ENCODE measurements at regions not wholly inside any gene's neighbourhood (a gene's known extent, or its start where the extent isn't known, plus 50 kb on each side); places are given as distances from the start of the nearest gene placed in this dataset.

DNA sequence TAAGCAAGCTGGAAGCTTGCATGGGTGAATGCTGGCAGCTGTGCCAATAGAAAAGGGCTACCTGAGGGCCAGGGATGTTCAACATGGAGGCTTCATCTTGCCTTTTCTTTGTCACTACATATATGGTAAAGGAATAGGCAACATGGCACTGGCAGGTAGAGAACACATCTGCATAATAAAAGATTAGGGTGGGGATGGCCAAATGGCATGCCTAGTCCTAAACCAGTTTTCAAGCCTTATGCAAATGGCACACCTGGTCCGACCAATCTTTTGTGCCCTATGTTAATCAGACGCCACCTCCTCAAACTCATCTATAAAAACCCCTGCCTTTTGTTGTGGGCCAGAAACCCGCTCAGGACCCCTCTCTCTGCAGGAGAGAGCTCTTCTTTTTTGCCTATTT, 216.8 kb upstream of the PROK2 start:
- no peaks in the 10 kb centered on the region for H3K9me3 ChIP-seq (ENCODE audit: control insufficient read depth in 1 of 2, low read length in 2 of 2)
- H3K27ac ChIP-seq (ENCODE audit: low read length): no peak overlapping the region
- no peaks in the 10 kb centered on the region for H3K27me3 ChIP-seq (ENCODE audit: low read depth, low read length)
- no peak overlapping the region for H3K4me3 ChIP-seq (ENCODE audit: low read depth in 1 of 2, low read length in 2 of 2)
- H3K4me1 ChIP-seq (ENCODE audit: control insufficient read depth in 1 of 2, insufficient read depth in 2 of 2, low read length in 2 of 2): no peaks in the 10 kb centered on the region
- H3K36me3 ChIP-seq (ENCODE audit: control insufficient read depth in 1 of 2, insufficient read depth in 2 of 2, low read length in 2 of 2): no peaks in the 10 kb centered on the region

- no peaks in the 10 kb centered on the region for H3K27me3 ChIP-seq (ENCODE audit: low read depth, low read length)
These were observed 214.2 kb upstream of the PROK2 start for GRCh38 chr3:71998995-71999673.

GRCh38 chr3:71997066-71997653, 212.2 kb upstream of the PROK2 start:
- Histone ChIP-seq H3K4me1 (ENCODE audit: control insufficient read depth in 1 of 2, insufficient read depth in 2 of 2, low read length in 2 of 2) (no peaks in the 10 kb centered on the region), H3K27ac (ENCODE audit: low read length) (no peak overlapping the region), H3K36me3 (ENCODE audit: control insufficient read depth in 1 of 2, insufficient read depth in 2 of 2, low read length in 2 of 2) (no peaks in the 10 kb centered on the region), H3K4me3 (ENCODE audit: low read depth in 1 of 2, low read length in 2 of 2) (no peak overlapping the region), H3K9me3 (ENCODE audit: control insufficient read depth in 1 of 2, low read length in 2 of 2) (no peaks in the 10 kb centered on the region), H3K27me3 (ENCODE audit: low read depth, low read length) (no peaks in the 10 kb centered on the region)

More at GRCh38 chr3:71998995-71999673, 214.2 kb upstream of the PROK2 start:
- no peak overlapping the region for H3K4me3 ChIP-seq (ENCODE audit: low read depth in 1 of 2, low read length in 2 of 2)
- no peaks in the 10 kb centered on the region for H3K36me3 ChIP-seq (ENCODE audit: control insufficient read depth in 1 of 2, insufficient read depth in 2 of 2, low read length in 2 of 2)
- H3K4me1 ChIP-seq (ENCODE audit: control insufficient read depth in 1 of 2, insufficient read depth in 2 of 2, low read length in 2 of 2): no peaks in the 10 kb centered on the region
- H3K9me3 ChIP-seq (ENCODE audit: control insufficient read depth in 1 of 2, low read length in 2 of 2): no peaks in the 10 kb centered on the region
- H3K27ac ChIP-seq (ENCODE audit: low read length): no peak overlapping the region

DNA sequence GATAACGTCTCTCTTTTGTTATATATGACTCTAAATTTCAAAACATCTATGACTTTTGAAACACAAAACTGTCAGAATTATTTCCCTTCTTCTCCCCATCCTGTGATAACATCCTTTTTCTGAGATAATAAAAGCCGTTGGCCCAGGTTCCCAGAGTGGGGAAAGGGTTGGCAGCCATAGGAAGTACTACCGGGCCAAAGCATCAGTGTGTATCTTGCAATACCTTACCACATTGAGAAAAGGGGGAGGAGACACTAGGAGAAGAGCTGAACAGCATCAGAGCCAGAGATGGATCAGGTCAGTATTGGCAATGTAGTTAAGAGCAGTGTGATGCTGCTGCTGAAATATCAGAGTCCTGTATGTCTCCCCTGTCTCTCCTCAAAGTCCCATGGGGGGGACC, 210.0 kb upstream of the PROK2 start:
- Histone ChIP-seq H3K4me1 (ENCODE audit: control insufficient read depth in 1 of 2, insufficient read depth in 2 of 2, low read length in 2 of 2) (no peaks in the 10 kb centered on the region), H3K4me3 (ENCODE audit: low read depth in 1 of 2, low read length in 2 of 2) (no peak overlapping the region), H3K36me3 (ENCODE audit: control insufficient read depth in 1 of 2, insufficient read depth in 2 of 2, low read length in 2 of 2) (no peaks in the 10 kb centered on the region), H3K27me3 (ENCODE audit: low read depth, low read length) (no peaks in the 10 kb centered on the region), H3K9me3 (ENCODE audit: control insufficient read depth in 1 of 2, low read length in 2 of 2) (no peaks in the 10 kb centered on the region), H3K27ac (ENCODE audit: low read length) (no peak overlapping the region)

DNA sequence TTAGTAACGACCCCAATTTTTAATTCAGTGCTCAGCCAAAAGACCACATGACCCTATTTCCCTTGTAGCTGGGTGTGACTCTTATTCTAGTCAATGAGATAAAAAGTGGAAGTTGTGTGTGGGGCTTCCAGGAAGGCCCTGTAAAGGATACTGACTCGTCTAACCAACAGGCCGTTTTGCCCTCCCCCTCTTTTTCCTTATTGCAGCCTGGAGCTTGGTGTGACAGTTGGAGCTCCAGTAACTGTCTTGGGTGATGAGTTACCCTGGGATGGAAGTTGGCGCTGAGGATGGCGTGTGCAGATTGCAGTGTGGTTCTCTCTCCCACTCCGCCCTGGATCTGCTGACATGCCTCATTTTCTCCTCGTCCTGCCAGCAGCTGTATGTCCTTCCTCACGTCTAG, 209.3 kb upstream of the PROK2 start:
- no peaks in the 10 kb centered on the region for H3K9me3 ChIP-seq (ENCODE audit: control insufficient read depth in 1 of 2, low read length in 2 of 2)
- no peaks in the 10 kb centered on the region for H3K4me1 ChIP-seq (ENCODE audit: control insufficient read depth in 1 of 2, insufficient read depth in 2 of 2, low read length in 2 of 2)
- no peaks in the 10 kb centered on the region for H3K36me3 ChIP-seq (ENCODE audit: control insufficient read depth in 1 of 2, insufficient read depth in 2 of 2, low read length in 2 of 2)
- H3K27ac ChIP-seq (ENCODE audit: low read length): no peak overlapping the region
- no peak overlapping the region for H3K4me3 ChIP-seq (ENCODE audit: low read depth in 1 of 2, low read length in 2 of 2)
- no peaks in the 10 kb centered on the region for H3K27me3 ChIP-seq (ENCODE audit: low read depth, low read length)

GRCh38 chr3:71991681-71992080, 206.7 kb upstream of the PROK2 start:
- Histone ChIP-seq H3K36me3 (ENCODE audit: control insufficient read depth in 1 of 2, insufficient read depth in 2 of 2, low read length in 2 of 2) (no peaks in the 10 kb centered on the region), H3K9me3 (ENCODE audit: control insufficient read depth in 1 of 2, low read length in 2 of 2) (no peaks in the 10 kb centered on the region), H3K4me3 (ENCODE audit: low read depth in 1 of 2, low read length in 2 of 2) (no peak overlapping the region), H3K27me3 (ENCODE audit: low read depth, low read length) (no peaks in the 10 kb centered on the region), H3K4me1 (ENCODE audit: control insufficient read depth in 1 of 2, insufficient read depth in 2 of 2, low read length in 2 of 2) (no peaks in the 10 kb centered on the region), H3K27ac (ENCODE audit: low read length) (no peak overlapping the region)

DNA sequence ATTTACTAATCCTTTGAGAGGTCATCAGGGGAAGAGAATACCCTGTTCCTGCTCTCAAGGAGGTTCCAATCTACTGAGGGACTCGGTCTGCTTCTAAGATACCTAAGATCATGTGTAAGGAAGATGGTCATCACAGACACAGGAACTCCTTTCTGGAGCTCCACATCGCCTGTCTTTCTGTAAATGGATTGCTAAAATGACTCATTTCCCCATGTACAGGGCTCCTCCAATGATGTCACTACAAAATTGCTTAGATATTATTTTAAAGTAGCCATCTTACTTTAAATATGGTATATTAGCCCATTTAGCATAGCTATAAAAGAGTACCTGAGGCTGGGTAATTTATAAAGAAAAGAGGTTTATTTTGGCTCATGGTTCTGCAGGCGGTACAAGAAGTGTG, 206.1 kb upstream of the PROK2 start:
- no peaks in the 10 kb centered on the region for H3K9me3 ChIP-seq (ENCODE audit: control insufficient read depth in 1 of 2, low read length in 2 of 2)
- H3K4me1 ChIP-seq (ENCODE audit: control insufficient read depth in 1 of 2, insufficient read depth in 2 of 2, low read length in 2 of 2): no peaks in the 10 kb centered on the region
- no peak overlapping the region for H3K27ac ChIP-seq (ENCODE audit: low read length)
- H3K4me3 ChIP-seq (ENCODE audit: low read depth in 1 of 2, low read length in 2 of 2): no peak overlapping the region
- no peaks in the 10 kb centered on the region for H3K27me3 ChIP-seq (ENCODE audit: low read depth, low read length)
- no peaks in the 10 kb centered on the region for H3K36me3 ChIP-seq (ENCODE audit: control insufficient read depth in 1 of 2, insufficient read depth in 2 of 2, low read length in 2 of 2)

- no peaks in the 10 kb centered on the region for H3K4me1 ChIP-seq (ENCODE audit: control insufficient read depth in 1 of 2, insufficient read depth in 2 of 2, low read length in 2 of 2)
- no peak overlapping the region for H3K4me3 ChIP-seq (ENCODE audit: low read depth in 1 of 2, low read length in 2 of 2)
- no peaks in the 10 kb centered on the region for H3K9me3 ChIP-seq (ENCODE audit: control insufficient read depth in 1 of 2, low read length in 2 of 2)
- H3K36me3 ChIP-seq (ENCODE audit: control insufficient read depth in 1 of 2, insufficient read depth in 2 of 2, low read length in 2 of 2): no peaks in the 10 kb centered on the region
- H3K27ac ChIP-seq (ENCODE audit: low read length): no peak overlapping the region
- H3K27me3 ChIP-seq (ENCODE audit: low read depth, low read length): no peaks in the 10 kb centered on the region
These were observed 205.6 kb upstream of the PROK2 start for GRCh38 chr3:71990545-71990944.

DNA sequence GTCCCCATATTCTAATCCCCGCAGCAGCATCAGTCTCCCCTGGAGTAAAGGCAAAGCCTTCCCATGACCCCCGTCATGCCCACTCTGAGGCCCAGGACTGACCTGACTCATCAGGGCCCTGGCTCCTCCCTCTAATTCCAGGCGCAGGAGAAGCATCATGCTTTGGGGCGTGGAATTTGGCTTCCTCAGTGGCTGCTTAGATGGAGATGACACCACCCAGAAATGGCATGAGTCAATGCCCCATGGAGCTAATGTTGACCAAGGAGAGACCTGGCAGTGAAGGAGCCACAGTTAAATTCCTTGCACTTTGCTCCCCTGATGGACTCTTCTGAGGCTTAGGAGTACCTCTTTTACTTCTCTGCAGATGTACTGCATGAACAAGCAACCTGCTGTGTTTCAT, 204.2 kb upstream of the PROK2 start:
- no peaks in the 10 kb centered on the region for H3K36me3 ChIP-seq (ENCODE audit: control insufficient read depth in 1 of 2, insufficient read depth in 2 of 2, low read length in 2 of 2)
- H3K27me3 ChIP-seq (ENCODE audit: low read depth, low read length): no peaks in the 10 kb centered on the region
- no peak overlapping the region for H3K4me3 ChIP-seq (ENCODE audit: low read depth in 1 of 2, low read length in 2 of 2)
- H3K9me3 ChIP-seq (ENCODE audit: control insufficient read depth in 1 of 2, low read length in 2 of 2): no peaks in the 10 kb centered on the region
- H3K4me1 ChIP-seq (ENCODE audit: control insufficient read depth in 1 of 2, insufficient read depth in 2 of 2, low read length in 2 of 2): no peaks in the 10 kb centered on the region
- no peak overlapping the region for H3K27ac ChIP-seq (ENCODE audit: low read length)

DNA sequence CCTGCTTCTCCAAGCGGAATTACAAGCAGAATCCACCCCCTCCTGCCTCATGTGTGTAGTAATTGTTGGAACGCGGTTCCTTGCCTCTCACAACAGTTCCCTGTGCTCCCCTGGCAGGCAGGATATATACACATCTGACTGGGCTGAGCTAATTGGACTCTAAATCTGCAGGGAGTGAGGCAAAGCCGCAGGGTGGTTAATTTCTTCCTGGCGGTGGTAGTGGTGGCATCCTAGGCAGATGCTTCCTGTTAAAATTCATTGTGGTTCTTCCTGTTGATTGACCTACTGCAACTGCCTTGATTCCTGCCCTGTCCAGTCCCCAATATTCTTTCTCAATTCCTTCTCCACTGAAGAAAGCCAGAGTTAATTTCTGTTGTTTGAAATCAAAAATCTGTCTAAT, 202.9 kb upstream of the PROK2 start:
- no peak overlapping the region for H3K27ac ChIP-seq (ENCODE audit: low read length)
- no peak overlapping the region for H3K4me3 ChIP-seq (ENCODE audit: low read depth in 1 of 2, low read length in 2 of 2)
- no peaks in the 10 kb centered on the region for H3K36me3 ChIP-seq (ENCODE audit: control insufficient read depth in 1 of 2, insufficient read depth in 2 of 2, low read length in 2 of 2)
- H3K27me3 ChIP-seq (ENCODE audit: low read depth, low read length): no peaks in the 10 kb centered on the region
- no peaks in the 10 kb centered on the region for H3K9me3 ChIP-seq (ENCODE audit: control insufficient read depth in 1 of 2, low read length in 2 of 2)
- no peaks in the 10 kb centered on the region for H3K4me1 ChIP-seq (ENCODE audit: control insufficient read depth in 1 of 2, insufficient read depth in 2 of 2, low read length in 2 of 2)

- no peaks in the 10 kb centered on the region for H3K27me3 ChIP-seq (ENCODE audit: low read depth, low read length)
- H3K4me1 ChIP-seq (ENCODE audit: control insufficient read depth in 1 of 2, insufficient read depth in 2 of 2, low read length in 2 of 2): no peaks in the 10 kb centered on the region
- H3K4me3 ChIP-seq (ENCODE audit: low read depth in 1 of 2, low read length in 2 of 2): no peak overlapping the region
- H3K27ac ChIP-seq (ENCODE audit: low read length): no peak overlapping the region
- no peaks in the 10 kb centered on the region for H3K36me3 ChIP-seq (ENCODE audit: control insufficient read depth in 1 of 2, insufficient read depth in 2 of 2, low read length in 2 of 2)
- H3K9me3 ChIP-seq (ENCODE audit: control insufficient read depth in 1 of 2, low read length in 2 of 2): no peaks in the 10 kb centered on the region
These were observed 202.3 kb upstream of the PROK2 start for GRCh38 chr3:71987089-71987735.
